Colonic mucosa (tissue), 4 donors: ENCODE measurements at regions not wholly inside any gene's neighbourhood (a gene's known extent, or its start where the extent isn't known, plus 50 kb on each side); places are given as distances from the start of the nearest gene placed in this dataset.

Experiments
- DNase-seq: peaks from one replicate; pipeline ENCODE4 v3.0.0-alpha.2; 2020
- H3K27ac ChIP-seq: fragments of 200-600 bp; one replicate; pipeline ENCODE4 v1.8.0; 2021
- H3K27me3 ChIP-seq: fragments of 200-600 bp; one replicate; pipeline ENCODE4 v1.8.0; 2021
- H3K36me3 ChIP-seq: fragments of 200-600 bp; one replicate; pipeline ENCODE4 v1.8.0; 2021
- H3K4me1 ChIP-seq: fragments of 200-600 bp; one replicate; pipeline ENCODE4 v1.8.0; 2021; ENCODE audit warnings: mild to moderate bottlenecking
- H3K4me3 ChIP-seq: fragments of 200-600 bp; one replicate; pipeline ENCODE4 v1.8.0; 2021
- H3K9ac ChIP-seq, 2 donors: one replicate each; pipeline ENCODE4 v1.7.0; 2013; ENCODE audit warnings: control low read depth in 2 of 2, low read depth in 2 of 2, low read length in 2 of 2
- H3K9me3 ChIP-seq: fragments of 200-600 bp; one replicate; pipeline ENCODE4 v1.8.0; 2021
- CTCF ChIP-seq: fragments of 200-600 bp; IDR thresholded peaks from one replicate; pipeline ENCODE4 v1.8.0; 2022; ENCODE audit warnings: antibody characterized with exemption, mild to moderate bottlenecking
- intact Hi-C: fragments of 100-400 bp; cut with DNase I; formaldehyde crosslinking; loops from one replicate; pipeline ENCODE4 v1.14.1; 2022
- donor health status: healthy.
- donor health status: DM: no; HTN: no; CAD: no.
- donor health status: DM: no; HTN: no; CAD: no.

- no peak for TF ChIP-seq CTCF
- Histone ChIP-seq H3K36me3 (no peaks in the 10 kb centered on the region), H3K4me3 (no peak overlapping the region), H3K9ac (no peak overlapping the region), H3K27me3 (no peaks in the 10 kb centered on the region), H3K27ac (no peak overlapping the region), H3K9me3 (no peaks in the 10 kb centered on the region), H3K4me1 (no peaks in the 10 kb centered on the region)
- intact Hi-C loops: no loop called here
- no peak for DNase-seq
These were observed 384.8 kb upstream of the MEF2C start for GRCh38 chr5:89267788-89268187.

- Histone ChIP-seq H3K27me3 (no peaks in the 10 kb centered on the region), H3K36me3 (no peaks in the 10 kb centered on the region), H3K4me3 (no peak overlapping the region), H3K9me3 (no peaks in the 10 kb centered on the region), H3K4me1 (no peaks in the 10 kb centered on the region), H3K27ac (no peak overlapping the region), H3K9ac (no peak overlapping the region)
- TF ChIP-seq CTCF: no peak
- intact Hi-C loops: no loop called here
- DNase-seq: no peak
These were observed 382.7 kb upstream of the MEF2C start for GRCh38 chr5:89265511-89266179.

- H3K4me3 ChIP-seq: no peak overlapping the region
- H3K4me1 ChIP-seq: no peaks in the 10 kb centered on the region
- no peaks in the 10 kb centered on the region for H3K9me3 ChIP-seq
- no peaks in the 10 kb centered on the region for H3K27me3 ChIP-seq
- intact Hi-C loops: no loop called here
- H3K36me3 ChIP-seq: no peaks in the 10 kb centered on the region
- no peak overlapping the region for H3K27ac ChIP-seq
- no peak for DNase-seq
- TF ChIP-seq CTCF: no peak
- H3K9ac ChIP-seq: no peak overlapping the region
These were observed 380.9 kb upstream of the MEF2C start for GRCh38 chr5:89263846-89264245.

- H3K36me3 ChIP-seq: no peaks in the 10 kb centered on the region
- H3K27ac ChIP-seq: no peak overlapping the region
- DNase-seq: no peak
- no peaks in the 10 kb centered on the region for H3K4me1 ChIP-seq
- intact Hi-C loops: no loop called here
- H3K9ac ChIP-seq: no peak overlapping the region
- no peak for TF ChIP-seq CTCF
- no peaks in the 10 kb centered on the region for H3K9me3 ChIP-seq
- H3K27me3 ChIP-seq: no peaks in the 10 kb centered on the region
- H3K4me3 ChIP-seq: no peak overlapping the region
These were observed 379.0 kb upstream of the MEF2C start for GRCh38 chr5:89262030-89262429.

- Histone ChIP-seq H3K27me3 (no peaks in the 10 kb centered on the region), H3K4me3 (no peak overlapping the region), H3K4me1 (no peaks in the 10 kb centered on the region), H3K9ac (no peak overlapping the region), H3K27ac (no peak overlapping the region), H3K9me3 (no peaks in the 10 kb centered on the region), H3K36me3 (no peaks in the 10 kb centered on the region)
- no peak for DNase-seq
- intact Hi-C loops: no loop called here
- TF ChIP-seq CTCF: no peak
These were observed 377.3 kb upstream of the MEF2C start for GRCh38 chr5:89260254-89260653.
